Activated B cell treated with CpG ODN at 0.5 μM for 24 hours (primary cell): ENCODE measurements at regions not wholly inside any gene's neighbourhood (a gene's known extent, or its start where the extent isn't known, plus 50 kb on each side); places are given as distances from the start of the nearest gene placed in this dataset.

ENCODE experiments used
- ATAC-seq: fragments of 200-7000 bp; cut with Tn5 transposase; one replicate; pipeline ENCODE4 v1.10.0; 2021; ENCODE audit warnings: low read depth, mild to moderate bottlenecking, moderate library complexity
- CTCF ChIA-PET: fragments of 350-600 bp; sonication (Branson Sonifier 250); formaldehyde crosslinking; loops from one replicate; lab custom pipeline; 2021; ENCODE audit warnings: antibody characterized with exemption; lab: Charles Lee
- POLR2A ChIA-PET: fragments of 350-600 bp; sonication (Branson Sonifier 250); formaldehyde crosslinking; loops from one replicate; lab custom pipeline; 2021; ENCODE audit warnings: antibody characterized with exemption; lab: Charles Lee
- DNase-seq: peaks from one replicate; pipeline ENCODE4 v3.0.0; 2022
- H3K27ac Mint-ChIP-seq: one replicate; pipeline ENCODE4 v1.8.0; 2020; ENCODE audit warnings: mixed read lengths
- H3K27me3 Mint-ChIP-seq: one replicate; pipeline ENCODE4 v1.8.0; 2021; ENCODE audit warnings: mixed read lengths
- H3K36me3 Mint-ChIP-seq: one replicate; pipeline ENCODE4 v1.8.0; 2021; ENCODE audit warnings: low read depth, mixed read lengths
- H3K4me1 Mint-ChIP-seq: one replicate; pipeline ENCODE4 v1.8.0; 2021; ENCODE audit warnings: mixed read lengths
- H3K4me3 Mint-ChIP-seq: one replicate; pipeline ENCODE4 v1.8.0; 2020; ENCODE audit warnings: mild to moderate bottlenecking, mixed read lengths
- H3K9me3 Mint-ChIP-seq: one replicate; pipeline ENCODE4 v1.8.0; 2020; ENCODE audit warnings: mixed read lengths
- CTCF ChIP-seq: fragments of 200-600 bp; IDR thresholded peaks from one replicate; pipeline ENCODE4 v1.8.0; 2022; ENCODE audit warnings: antibody characterized with exemption, mild to moderate bottlenecking
- intact Hi-C: fragments of 100-400 bp; cut with micrococcal nuclease; formaldehyde crosslinking; loops from one replicate; pipeline ENCODE4 v1.15.1; 2024

- CTCF ChIA-PET = no interaction called here
- DNase-seq (no peak), ATAC-seq (no peak)
- POLR2A ChIA-PET = no interaction called here
- Mint-ChIP-seq H3K4me1 (no peaks in the 10 kb centered on the region), H3K27ac (no peak overlapping the region), H3K27me3 (no peaks in the 10 kb centered on the region), H3K4me3 (no peak overlapping the region), H3K36me3 (no peaks in the 10 kb centered on the region), H3K9me3 (no peaks in the 10 kb centered on the region)
- TF ChIP-seq CTCF = no peak
- intact Hi-C loops = no loop called here
Measured at GRCh38 chr13:38483623-38484022, 134.0 kb downstream of the UFM1 start.

GRCh38 chr13:38490657-38491056, 141.0 kb downstream of the UFM1 start:
- POLR2A ChIA-PET = no interaction called here

GRCh38 chr13:38494445-38494844, 144.8 kb downstream of the UFM1 start:
- H3K4me1 Mint-ChIP-seq = no peaks in the 10 kb centered on the region
- H3K36me3 Mint-ChIP-seq = no peaks in the 10 kb centered on the region
- peaks cover 5% of the 10 kb centered on the region for H3K9me3 Mint-ChIP-seq
- POLR2A ChIA-PET = no interaction called here
- intact Hi-C loops = no loop called here
- CTCF ChIA-PET = no interaction called here
- H3K27ac Mint-ChIP-seq = no peak overlapping the region
- no peak for TF ChIP-seq CTCF
- ATAC-seq = no peak
- H3K4me3 Mint-ChIP-seq = no peak overlapping the region
- DNase-seq = no peak
- H3K27me3 Mint-ChIP-seq = no peaks in the 10 kb centered on the region

More at GRCh38 chr13:38490657-38491056, 141.0 kb downstream of the UFM1 start:
- no peaks in the 10 kb centered on the region for H3K9me3 Mint-ChIP-seq
- CTCF ChIA-PET = no interaction called here
- intact Hi-C loops = no loop called here
- H3K27ac Mint-ChIP-seq = no peak overlapping the region
- TF ChIP-seq CTCF = no peak
- H3K4me3 Mint-ChIP-seq = no peak overlapping the region
- no peaks in the 10 kb centered on the region for H3K27me3 Mint-ChIP-seq
- ATAC-seq (no peak), DNase-seq (no peak)
- H3K36me3 Mint-ChIP-seq = no peaks in the 10 kb centered on the region
- no peaks in the 10 kb centered on the region for H3K4me1 Mint-ChIP-seq

GRCh38 chr13:38496917-38497316, 147.3 kb downstream of the UFM1 start:
- Mint-ChIP-seq H3K4me1 (no peaks in the 10 kb centered on the region), H3K36me3 (no peaks in the 10 kb centered on the region), H3K9me3 (peaks cover 5% of the 10 kb centered on the region), H3K27ac (no peak overlapping the region), H3K27me3 (no peaks in the 10 kb centered on the region), H3K4me3 (no peak overlapping the region)
- no peak for TF ChIP-seq CTCF
- no peak for ATAC-seq
- POLR2A ChIA-PET = no interaction called here
- no peak for DNase-seq
- intact Hi-C loops = no loop called here
- CTCF ChIA-PET = no interaction called here

GRCh38 chr13:38498271-38498670, 148.6 kb downstream of the UFM1 start:
- H3K9me3 Mint-ChIP-seq = peaks cover 5% of the 10 kb centered on the region
- H3K27ac Mint-ChIP-seq = no peak overlapping the region
- no peaks in the 10 kb centered on the region for H3K4me1 Mint-ChIP-seq
- ChIA-PET CTCF (no interaction called here), POLR2A (no interaction called here)
- TF ChIP-seq CTCF = no peak
- H3K27me3 Mint-ChIP-seq = no peaks in the 10 kb centered on the region
- no peaks in the 10 kb centered on the region for H3K36me3 Mint-ChIP-seq
- intact Hi-C loops = no loop called here
- DNase-seq = no peak
- no peak overlapping the region for H3K4me3 Mint-ChIP-seq
- ATAC-seq = no peak
